Epithelial cell of esophagus (primary cell): ENCODE measurements at regions not wholly inside any gene's neighbourhood (a gene's known extent, or its start where the extent isn't known, plus 50 kb on each side); places are given as distances from the start of the nearest gene placed in this dataset.

Source experiments
- DNase-seq: peaks from one replicate; pipeline ENCODE4 v3.0.0; 2010; ENCODE audit warnings: low read depth
- H3K4me3 ChIP-seq: 2 replicates; pipeline ENCODE4 v1.5.1; 2011; ENCODE audit warnings: mild to moderate bottlenecking, low read length, control low read depth
- TF ChIP-seq, protein P1 (sequence below): IDR thresholded peaks from 2 replicates; pipeline ENCODE4 v1.5.1; 2011; ENCODE audit warnings: low read depth, mild to moderate bottlenecking, low read length, control low read depth, inconsistent platforms; ENCODE audit not compliant: insufficient read depth; ENCODE audit errors: missing control alignments

DNA sequence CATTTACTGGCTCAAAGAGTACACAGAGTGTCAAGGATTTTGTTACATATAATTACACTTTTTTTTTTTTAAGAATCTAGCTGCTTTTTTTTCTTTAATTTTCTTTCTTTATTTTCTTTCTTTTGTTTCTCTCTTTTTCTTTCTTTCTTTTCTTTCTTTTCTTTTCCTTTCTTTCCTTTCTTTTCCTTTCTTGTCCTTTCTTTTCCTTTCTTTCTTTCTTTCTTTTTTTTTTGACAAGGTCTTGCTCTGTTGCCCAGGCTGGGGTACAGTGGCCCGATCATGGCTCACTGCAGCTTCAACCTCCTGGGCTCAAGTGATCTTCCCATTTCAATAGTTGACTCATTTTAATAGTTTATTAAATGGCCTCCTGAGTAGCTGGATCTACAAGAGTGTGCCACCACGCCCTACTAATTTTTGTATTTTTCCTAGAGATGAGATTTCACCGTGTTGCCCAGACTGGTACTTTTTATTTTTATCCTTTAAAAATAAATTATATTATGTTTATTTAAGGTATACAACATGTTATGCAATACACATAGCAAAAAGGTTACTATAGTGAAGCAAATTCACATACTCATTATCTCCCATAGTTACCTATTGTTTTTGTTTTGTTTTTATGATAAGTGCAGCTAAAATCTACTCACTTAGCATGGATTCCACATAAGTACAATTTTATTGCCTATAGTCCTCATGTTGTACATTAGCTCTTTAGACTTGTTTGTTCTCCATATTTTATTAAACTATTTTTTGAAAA is 381.5 kb upstream of the KLF4 start:
- TF ChIP-seq, protein P1, sequence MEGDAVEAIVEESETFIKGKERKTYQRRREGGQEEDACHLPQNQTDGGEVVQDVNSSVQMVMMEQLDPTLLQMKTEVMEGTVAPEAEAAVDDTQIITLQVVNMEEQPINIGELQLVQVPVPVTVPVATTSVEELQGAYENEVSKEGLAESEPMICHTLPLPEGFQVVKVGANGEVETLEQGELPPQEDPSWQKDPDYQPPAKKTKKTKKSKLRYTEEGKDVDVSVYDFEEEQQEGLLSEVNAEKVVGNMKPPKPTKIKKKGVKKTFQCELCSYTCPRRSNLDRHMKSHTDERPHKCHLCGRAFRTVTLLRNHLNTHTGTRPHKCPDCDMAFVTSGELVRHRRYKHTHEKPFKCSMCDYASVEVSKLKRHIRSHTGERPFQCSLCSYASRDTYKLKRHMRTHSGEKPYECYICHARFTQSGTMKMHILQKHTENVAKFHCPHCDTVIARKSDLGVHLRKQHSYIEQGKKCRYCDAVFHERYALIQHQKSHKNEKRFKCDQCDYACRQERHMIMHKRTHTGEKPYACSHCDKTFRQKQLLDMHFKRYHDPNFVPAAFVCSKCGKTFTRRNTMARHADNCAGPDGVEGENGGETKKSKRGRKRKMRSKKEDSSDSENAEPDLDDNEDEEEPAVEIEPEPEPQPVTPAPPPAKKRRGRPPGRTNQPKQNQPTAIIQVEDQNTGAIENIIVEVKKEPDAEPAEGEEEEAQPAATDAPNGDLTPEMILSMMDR: no peak

DNA sequence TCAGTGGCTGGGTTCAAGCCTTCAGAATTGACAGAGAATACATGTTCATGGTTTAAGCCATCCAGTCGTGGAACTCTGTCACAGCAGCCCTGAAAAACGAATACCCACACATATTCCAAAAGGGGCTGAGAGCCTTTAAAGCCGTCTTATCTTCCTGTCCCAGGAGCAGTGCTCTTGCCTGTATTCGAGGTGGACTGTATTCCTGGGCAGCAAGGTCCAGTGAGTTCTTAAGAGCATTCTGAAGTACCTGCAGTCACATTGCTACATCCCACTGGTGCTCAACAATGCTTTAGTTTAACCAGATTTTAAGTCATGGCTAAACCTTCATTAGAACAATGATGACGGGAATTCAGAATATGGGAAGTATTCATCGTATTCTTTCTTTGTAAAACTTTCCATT is 380.7 kb upstream of the KLF4 start:
- TF ChIP-seq, protein P1: no peak
- DNase-seq: no peak
- no peak overlapping the region for H3K4me3 ChIP-seq

More for the DNA sequence above, 381.5 kb upstream of the KLF4 start:
- H3K4me3 ChIP-seq: no peak overlapping the region
- DNase-seq: peak; percentile 32

DNA sequence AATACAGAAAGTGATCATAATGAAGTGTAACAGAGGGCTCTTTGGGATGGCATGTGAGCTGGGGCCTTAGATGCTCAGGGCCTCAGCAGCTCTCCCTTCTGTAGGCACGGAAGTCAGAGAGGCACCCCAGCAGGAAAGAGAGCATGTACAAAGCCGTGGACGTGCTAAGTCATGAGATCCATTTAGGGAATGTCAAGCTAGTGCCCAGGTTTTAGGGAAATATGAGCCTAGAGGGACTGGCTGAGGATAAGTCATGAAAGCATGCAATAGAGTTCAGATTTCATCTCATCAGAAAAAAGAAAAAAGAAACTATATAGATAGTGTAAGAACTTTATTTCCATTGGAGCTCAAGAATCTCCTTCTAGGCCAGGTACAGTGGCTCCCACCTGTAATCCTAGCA is 379.5 kb upstream of the KLF4 start:
- H3K4me3 ChIP-seq: no peak overlapping the region
- TF ChIP-seq, protein P1: no peak
- no peak for DNase-seq

DNA sequence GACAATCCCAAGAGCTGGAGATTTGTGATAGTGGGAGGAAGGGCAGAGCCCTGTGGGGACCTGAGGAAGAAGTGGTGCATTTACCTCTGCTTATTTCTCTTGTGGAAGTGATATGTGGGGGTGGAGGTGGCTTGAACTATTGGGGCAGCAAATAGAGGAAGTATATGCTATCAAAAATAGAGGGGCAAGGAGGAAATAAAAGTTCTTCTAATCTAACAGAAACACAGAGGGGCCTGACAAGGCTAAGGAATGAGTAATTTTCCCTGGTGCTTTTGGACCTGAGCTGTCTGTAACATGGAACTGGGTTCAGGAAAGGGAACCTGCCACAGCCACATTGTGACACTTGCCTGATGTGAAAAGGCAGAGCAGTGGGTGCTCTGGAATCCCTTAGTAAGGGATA is 378.6 kb upstream of the KLF4 start:
- TF ChIP-seq, protein P1: no peak
- DNase-seq: no peak
- no peak overlapping the region for H3K4me3 ChIP-seq

DNA sequence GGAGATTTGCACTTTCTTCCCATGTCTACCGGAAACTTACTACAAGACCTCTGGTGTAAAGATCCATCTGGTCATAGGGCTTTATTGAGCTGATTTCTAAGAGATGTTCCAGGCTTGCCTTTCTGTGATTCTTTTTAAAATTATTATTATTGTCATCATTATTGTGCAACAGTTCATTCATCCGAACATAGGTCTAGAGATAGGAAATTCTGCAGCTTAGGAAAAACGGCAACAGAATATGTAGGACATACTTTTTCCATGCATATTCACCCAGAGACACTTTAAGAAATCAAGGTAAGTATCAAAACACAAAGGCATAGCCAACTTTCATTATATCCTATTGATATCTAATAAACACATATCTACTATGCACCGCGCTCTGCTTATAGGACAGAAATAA is 378.2 kb upstream of the KLF4 start:
- TF ChIP-seq, protein P1: no peak
- no peak for DNase-seq
- H3K4me3 ChIP-seq: no peak overlapping the region

DNA sequence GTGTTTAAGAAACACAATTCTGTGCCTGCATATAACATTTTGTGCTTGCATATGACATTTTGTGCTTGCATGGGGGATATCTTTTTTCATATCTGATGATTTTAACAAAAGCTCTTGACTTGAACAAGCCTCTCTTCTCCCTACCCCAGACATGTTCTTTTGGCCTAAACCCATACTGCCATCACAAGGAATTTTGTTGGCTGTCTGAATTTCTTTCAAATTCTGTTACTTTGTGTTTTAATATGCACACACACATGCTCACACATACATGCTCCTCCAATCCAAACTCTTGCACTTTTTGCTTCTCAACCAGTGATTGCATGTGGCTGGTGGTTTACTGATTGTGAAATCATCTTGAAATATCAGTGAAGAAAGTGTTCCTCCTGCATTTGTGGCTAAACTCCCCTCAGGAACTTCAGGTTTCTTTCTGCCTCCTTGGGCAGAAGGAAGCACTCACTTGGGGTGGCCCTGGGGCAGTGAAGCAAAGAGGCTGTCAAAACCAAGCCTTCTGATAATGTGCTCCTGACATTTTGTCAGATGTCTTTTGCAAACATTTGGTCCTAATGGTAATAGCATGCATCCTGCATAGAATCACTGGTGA is 377.2 kb upstream of the KLF4 start:
- DNase-seq: no peak
- H3K4me3 ChIP-seq: no peak overlapping the region
- TF ChIP-seq, protein P1: no peak

DNA sequence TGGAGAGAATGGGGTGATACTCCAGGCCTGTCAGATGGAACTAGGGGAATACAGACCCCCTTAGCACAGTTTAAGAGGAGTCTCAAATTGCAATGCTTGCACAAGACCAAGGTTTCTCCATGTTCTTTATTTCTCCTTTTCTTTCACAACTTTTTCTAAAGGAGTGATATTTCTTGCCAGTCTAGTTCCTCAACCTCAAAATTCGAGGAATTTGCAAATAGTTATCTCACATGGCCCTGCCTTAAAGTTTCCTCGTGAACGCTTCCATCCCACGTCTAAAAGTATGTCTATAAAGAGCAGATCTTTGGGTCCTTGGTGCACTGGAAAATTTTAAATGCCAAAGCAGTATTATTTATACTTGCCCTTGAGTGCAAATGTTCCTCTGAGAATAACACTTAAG is 373.8 kb upstream of the KLF4 start:
- no peak overlapping the region for H3K4me3 ChIP-seq
- TF ChIP-seq, protein P1: no peak
- no peak for DNase-seq
